HG02798 (cell line): ENCODE measurements at regions not wholly inside any gene's neighbourhood (a gene's known extent, or its start where the extent isn't known, plus 50 kb on each side); places are given as distances from the start of the nearest gene placed in this dataset.

Source experiments
- ATAC-seq: cut with Tn5 transposase; IDR thresholded peaks from one replicate; pipeline ENCODE4 v1.9.1; 2021; ENCODE audit warnings: mild to moderate bottlenecking; ENCODE audit not compliant: unreplicated experiment, poor library complexity

GRCh38 chr6:1126036-1126435 is 185.9 kb upstream of the FOXQ1 start:
- ATAC-seq, result no peak

- ATAC-seq, result no peak
These were observed 186.6 kb upstream of the FOXQ1 start for GRCh38 chr6:1125297-1125696.

GRCh38 chr6:1124885-1125284 is 187.0 kb upstream of the FOXQ1 start:
- ATAC-seq, result no peak

- ATAC-seq, result no peak
These were observed 188.2 kb upstream of the FOXQ1 start for GRCh38 chr6:1123386-1124375.

- no peak for ATAC-seq
These were observed 189.8 kb upstream of the FOXQ1 start for GRCh38 chr6:1122083-1122482.

- ATAC-seq, result no peak
These were observed 193.6 kb upstream of the FOXQ1 start for GRCh38 chr6:1118287-1118647.

GRCh38 chr6:1117530-1118286 is 194.2 kb upstream of the FOXQ1 start:
- ATAC-seq, result no peak

GRCh38 chr6:1116149-1116548 is 195.7 kb upstream of the FOXQ1 start:
- no peak for ATAC-seq

- ATAC-seq, result no peak
These were observed 197.9 kb upstream of the FOXQ1 start for GRCh38 chr6:1113916-1114540.

GRCh38 chr6:1111361-1111760 is 200.5 kb upstream of the FOXQ1 start:
- no peak for ATAC-seq

- ATAC-seq, result no peak
These were observed 201.0 kb upstream of the FOXQ1 start for GRCh38 chr6:1110941-1111349.

GRCh38 chr6:1110164-1110563 is 201.7 kb upstream of the FOXQ1 start:
- no peak for ATAC-seq

- ATAC-seq, result no peak
These were observed 202.8 kb upstream of the FOXQ1 start for GRCh38 chr6:1109134-1109533.

- no peak for ATAC-seq
These were observed 203.7 kb upstream of the FOXQ1 start for GRCh38 chr6:1108198-1108597.

- no peak for ATAC-seq
These were observed 204.3 kb upstream of the FOXQ1 start for GRCh38 chr6:1107578-1107977.

GRCh38 chr6:1105833-1106400 is 206.0 kb upstream of the FOXQ1 start:
- no peak for ATAC-seq

GRCh38 chr6:1104988-1105670 is 206.8 kb upstream of the FOXQ1 start:
- ATAC-seq, result no peak

GRCh38 chr6:1103945-1104623 is 207.8 kb upstream of the FOXQ1 start:
- ATAC-seq, result no peak

GRCh38 chr6:1103021-1103420 is 208.9 kb upstream of the FOXQ1 start:
- ATAC-seq, result no peak

GRCh38 chr6:1100269-1100668 is 211.6 kb upstream of the FOXQ1 start:
- no peak for ATAC-seq
